ENCODE measurements at regions not wholly inside any gene's neighbourhood (a gene's known extent, or its start where the extent isn't known, plus 50 kb on each side); places are given as distances from the start of the nearest gene placed in this dataset.

DNA sequence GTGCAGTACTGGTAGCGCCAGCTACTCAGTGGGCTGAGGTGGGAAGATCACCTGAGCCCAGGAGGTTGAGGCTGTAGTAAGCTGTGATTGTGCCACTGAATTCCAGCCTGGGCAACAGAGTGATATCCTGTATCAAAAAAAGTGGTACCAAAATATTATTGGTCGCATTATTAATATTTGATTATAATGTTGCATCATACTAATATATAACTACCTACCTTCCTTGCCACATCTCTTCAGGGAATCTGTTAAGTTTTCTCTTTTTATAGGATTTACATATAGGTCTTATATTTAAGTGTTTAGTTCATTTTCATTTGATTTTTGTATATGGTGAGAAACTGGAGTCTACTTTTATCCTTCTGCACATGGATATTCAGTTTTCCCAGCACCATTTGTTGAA, 66.3 kb upstream of the PHACTR3 start:
- no peak for TF ChIP-seq EZH2phosphoT487 (IDR thresholded peaks at IDR 0.05; ENCODE audit: insufficient read depth, low read depth)
- no peak for TF ChIP-seq EZH2 (IDR thresholded peaks at IDR 0.05; ENCODE audit: insufficient read depth, poor library complexity, severe bottlenecking)
